Esophagus muscularis mucosa (tissue), 4 donors: ENCODE measurements at regions not wholly inside any gene's neighbourhood (a gene's known extent, or its start where the extent isn't known, plus 50 kb on each side); places are given as distances from the start of the nearest gene placed in this dataset.

Source experiments
- DNase-seq: peaks from one replicate; pipeline ENCODE4 v3.0.0-alpha.2; 2017; ENCODE audit errors: extremely low spot score
- H3K27ac ChIP-seq, 4 donors: fragments of 200-600 bp; sonication (generic); replicated peaks in 1 of 4; 1 replicate in 3 of 4; 2 replicates in 1 of 4; pipeline ENCODE4 v1.5.1; 2016 to 2019; ENCODE audit warnings: mild to moderate bottlenecking in 1 of 4
- H3K27me3 ChIP-seq, 4 donors: fragments of 200-600 bp; sonication (generic); one replicate each; pipeline versions ENCODE4 v1.5.1 to v1.6.0; 2016 to 2019
- H3K36me3 ChIP-seq, 4 donors: fragments of 200-600 bp; sonication (generic); one replicate each; pipeline ENCODE4 v1.5.1; 2016 to 2019
- H3K4me1 ChIP-seq, 4 donors: fragments of 200-600 bp; sonication (generic); one replicate each; pipeline ENCODE4 v1.5.1; 2016 to 2019
- H3K4me3 ChIP-seq, 4 donors: fragments of 200-600 bp; sonication (generic); 1 replicate in 2 of 4; 2 replicates in 2 of 4; pipeline ENCODE4 v1.5.1; 2016 to 2019; ENCODE audit warnings: mild to moderate bottlenecking in 4 of 4, moderate library complexity in 1 of 4
- H3K9me3 ChIP-seq, 4 donors: fragments of 200-600 bp; sonication (generic); 1 replicate in 3 of 4; 2 replicates in 1 of 4; pipeline ENCODE4 v1.5.1; 2016 to 2019
- CTCF ChIP-seq, 3 experiments: fragments of 200-600 bp in 2 of 3; fragments of 450-650 bp in 1 of 3; sonication (generic) in 2 of 3; IDR thresholded peaks; one replicate each; pipeline ENCODE4 v1.5.1; 2017 to 2019; ENCODE audit warnings: antibody characterized with exemption in 3 of 3, mild to moderate bottlenecking in 2 of 3, moderate library complexity in 1 of 3
- EP300 ChIP-seq: sonication (generic); formaldehyde crosslinking; IDR thresholded peaks from one replicate; pipeline ENCODE4 v1.6.1; 2017; ENCODE audit warnings: antibody characterized with exemption
- POLR2A ChIP-seq: fragments of 450-650 bp; IDR thresholded peaks from one replicate; pipeline ENCODE4 v1.6.1; 2017; ENCODE audit warnings: antibody characterized with exemption, moderate library complexity, mild to moderate bottlenecking, low read depth
- POLR2AphosphoS5 ChIP-seq, 2 donors: sonication (generic); formaldehyde crosslinking; IDR thresholded peaks; one replicate each; pipeline ENCODE4 v1.6.1; 2017; ENCODE audit warnings: antibody characterized with exemption in 2 of 2
- WGBS: methylation state at CpG from one replicate; pipeline ENCODE4 v1.1.5; 2018; 5-methylcytosine and 5-hydroxymethylcytosine counted together
- intact Hi-C: fragments of 100-400 bp; cut with DNase I; formaldehyde crosslinking; loops from one replicate; pipeline ENCODE4 v1.15.1; 2023

GRCh38 chr16:86778108-86778745 is 199.9 kb downstream of the FOXL1 start:
- no peak for DNase-seq
- WGBS: 54% methylated on average over 13 of the region's 13 CpGs
- Histone ChIP-seq H3K27ac (no peak overlapping the region), H3K9me3 (no peaks in the 10 kb centered on the region), H3K27me3 (peaks cover 0 to 81% (median 7%) of the 10 kb centered on the region in 4 donors), H3K36me3 (no peaks in the 10 kb centered on the region), H3K4me1 (peaks cover 0 to under 1% (median 0%) of the 10 kb centered on the region in 4 donors), H3K4me3 (no peak overlapping the region)
- no peak for TF ChIP-seq POLR2AphosphoS5 (IDR thresholded peaks at IDR 0.05)
- TF ChIP-seq EP300: no peak
- no peak for TF ChIP-seq POLR2A
- TF ChIP-seq CTCF (IDR thresholded peaks at IDR 0.05): no peak
- intact Hi-C loops: no loop called here

GRCh38 chr16:86778978-86779377 is 200.6 kb downstream of the FOXL1 start:
- Histone ChIP-seq H3K36me3 (no peaks in the 10 kb centered on the region), H3K4me1 (peaks cover 0 to 8% (median 0%) of the 10 kb centered on the region in 4 donors), H3K9me3 (no peaks in the 10 kb centered on the region), H3K27ac (no peak overlapping the region), H3K27me3 (peaks cover 0 to 80% (median 7%) of the 10 kb centered on the region in 4 donors), H3K4me3 (no peak overlapping the region)
- intact Hi-C loops: no loop called here
- TF ChIP-seq EP300 (no peak), POLR2AphosphoS5 (IDR thresholded peaks at IDR 0.05) (no peak), POLR2A (no peak), CTCF (IDR thresholded peaks at IDR 0.05) (no peak)
- 78% methylated on average over 9 of the region's 9 CpGs for WGBS
- DNase-seq: no peak

GRCh38 chr16:86781046-86781445 is 202.7 kb downstream of the FOXL1 start:
- DNase-seq: no peak

GRCh38 chr16:86783636-86784626 is 205.6 kb downstream of the FOXL1 start:
- TF ChIP-seq POLR2A (no peak), POLR2AphosphoS5 (IDR thresholded peaks at IDR 0.05) (no peak), CTCF (IDR thresholded peaks at IDR 0.05) (no peak), EP300 (no peak)
- peaks cover 0 to 11% (median 0%) of the 10 kb centered on the region in 4 donors for H3K4me1 ChIP-seq
- no peak for DNase-seq
- intact Hi-C loops: no loop called here
- no peak overlapping the region for H3K4me3 ChIP-seq
- H3K27ac ChIP-seq: no peak overlapping the region
- 76% methylated on average over 23 of the region's 23 CpGs for WGBS
- no peaks in the 10 kb centered on the region for H3K9me3 ChIP-seq
- peaks cover 0 to 55% (median 0%) of the 10 kb centered on the region in 4 donors for H3K27me3 ChIP-seq
- no peaks in the 10 kb centered on the region for H3K36me3 ChIP-seq

More at GRCh38 chr16:86781046-86781445, 202.7 kb downstream of the FOXL1 start:
- peaks cover 0 to 66% (median 5%) of the 10 kb centered on the region in 4 donors for H3K27me3 ChIP-seq
- WGBS: 83% methylated on average over 9 of the region's 11 CpGs
- H3K9me3 ChIP-seq: no peaks in the 10 kb centered on the region
- intact Hi-C loops: no loop called here
- TF ChIP-seq EP300 (no peak), CTCF (IDR thresholded peaks at IDR 0.05) (no peak), POLR2A (no peak), POLR2AphosphoS5 (IDR thresholded peaks at IDR 0.05) (no peak)
- H3K4me3 ChIP-seq: no peak overlapping the region
- H3K36me3 ChIP-seq: no peaks in the 10 kb centered on the region
- peaks cover 0 to 11% (median 0%) of the 10 kb centered on the region in 4 donors for H3K4me1 ChIP-seq
- H3K27ac ChIP-seq: no peak overlapping the region
